Esophagus muscularis mucosa (tissue), 4 donors: ENCODE measurements at regions not wholly inside any gene's neighbourhood (a gene's known extent, or its start where the extent isn't known, plus 50 kb on each side); places are given as distances from the start of the nearest gene placed in this dataset.

Source experiments
- DNase-seq: peaks from one replicate; pipeline ENCODE4 v3.0.0-alpha.2; 2017; ENCODE audit errors: extremely low spot score
- H3K27ac ChIP-seq, 4 donors: fragments of 200-600 bp; sonication (generic); replicated peaks in 1 of 4; 1 replicate in 3 of 4; 2 replicates in 1 of 4; pipeline ENCODE4 v1.5.1; 2016 to 2019; ENCODE audit warnings: mild to moderate bottlenecking in 1 of 4
- H3K27me3 ChIP-seq, 4 donors: fragments of 200-600 bp; sonication (generic); one replicate each; pipeline versions ENCODE4 v1.5.1 to v1.6.0; 2016 to 2019
- H3K36me3 ChIP-seq, 4 donors: fragments of 200-600 bp; sonication (generic); one replicate each; pipeline ENCODE4 v1.5.1; 2016 to 2019
- H3K4me1 ChIP-seq, 4 donors: fragments of 200-600 bp; sonication (generic); one replicate each; pipeline ENCODE4 v1.5.1; 2016 to 2019
- H3K4me3 ChIP-seq, 4 donors: fragments of 200-600 bp; sonication (generic); 1 replicate in 2 of 4; 2 replicates in 2 of 4; pipeline ENCODE4 v1.5.1; 2016 to 2019; ENCODE audit warnings: mild to moderate bottlenecking in 4 of 4, moderate library complexity in 1 of 4
- H3K9me3 ChIP-seq, 4 donors: fragments of 200-600 bp; sonication (generic); 1 replicate in 3 of 4; 2 replicates in 1 of 4; pipeline ENCODE4 v1.5.1; 2016 to 2019
- CTCF ChIP-seq, 3 experiments: fragments of 200-600 bp in 2 of 3; fragments of 450-650 bp in 1 of 3; sonication (generic) in 2 of 3; IDR thresholded peaks; one replicate each; pipeline ENCODE4 v1.5.1; 2017 to 2019; ENCODE audit warnings: antibody characterized with exemption in 3 of 3, mild to moderate bottlenecking in 2 of 3, moderate library complexity in 1 of 3
- EP300 ChIP-seq: sonication (generic); formaldehyde crosslinking; IDR thresholded peaks from one replicate; pipeline ENCODE4 v1.6.1; 2017; ENCODE audit warnings: antibody characterized with exemption
- POLR2A ChIP-seq: fragments of 450-650 bp; IDR thresholded peaks from one replicate; pipeline ENCODE4 v1.6.1; 2017; ENCODE audit warnings: antibody characterized with exemption, moderate library complexity, mild to moderate bottlenecking, low read depth
- POLR2AphosphoS5 ChIP-seq, 2 donors: sonication (generic); formaldehyde crosslinking; IDR thresholded peaks; one replicate each; pipeline ENCODE4 v1.6.1; 2017; ENCODE audit warnings: antibody characterized with exemption in 2 of 2
- WGBS: methylation state at CpG from one replicate; pipeline ENCODE4 v1.1.5; 2018; 5-methylcytosine and 5-hydroxymethylcytosine counted together
- intact Hi-C: fragments of 100-400 bp; cut with DNase I; formaldehyde crosslinking; loops from one replicate; pipeline ENCODE4 v1.15.1; 2023

DNA sequence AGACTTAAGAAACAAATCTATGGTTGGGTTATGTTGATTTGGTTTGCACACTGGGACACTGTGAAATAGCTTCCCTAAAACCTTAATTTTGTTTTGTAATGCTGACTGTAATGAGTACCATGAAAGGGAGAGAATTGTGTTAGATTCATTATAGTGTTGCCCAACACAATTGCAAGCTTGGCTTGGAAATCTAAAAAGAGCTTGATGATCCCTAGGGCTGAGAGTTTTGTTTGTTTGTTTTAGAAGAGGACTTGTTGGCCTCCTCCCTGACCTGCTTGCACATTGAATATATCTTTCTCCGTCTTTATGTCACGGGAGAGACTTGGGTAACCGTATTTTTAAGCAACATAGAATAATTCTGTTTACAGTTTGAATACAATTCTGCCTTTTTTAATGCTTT lies 410.1 kb downstream of the ARL4A start:
- DNase-seq: no peak
- H3K27ac ChIP-seq: no peak overlapping the region
- H3K9me3 ChIP-seq: no peaks in the 10 kb centered on the region
- peaks cover 0 to 4% (median 0%) of the 10 kb centered on the region in 4 donors for H3K4me1 ChIP-seq
- intact Hi-C loops: no loop called here
- no peaks in the 10 kb centered on the region for H3K36me3 ChIP-seq
- H3K27me3 ChIP-seq: no peaks in the 10 kb centered on the region
- WGBS: 57% methylated on average over 3 of the region's 3 CpGs
- no peak overlapping the region for H3K4me3 ChIP-seq
- TF ChIP-seq POLR2AphosphoS5 (IDR thresholded peaks at IDR 0.05) (no peak), CTCF (IDR thresholded peaks at IDR 0.05) (no peak), EP300 (no peak), POLR2A (no peak)

DNA sequence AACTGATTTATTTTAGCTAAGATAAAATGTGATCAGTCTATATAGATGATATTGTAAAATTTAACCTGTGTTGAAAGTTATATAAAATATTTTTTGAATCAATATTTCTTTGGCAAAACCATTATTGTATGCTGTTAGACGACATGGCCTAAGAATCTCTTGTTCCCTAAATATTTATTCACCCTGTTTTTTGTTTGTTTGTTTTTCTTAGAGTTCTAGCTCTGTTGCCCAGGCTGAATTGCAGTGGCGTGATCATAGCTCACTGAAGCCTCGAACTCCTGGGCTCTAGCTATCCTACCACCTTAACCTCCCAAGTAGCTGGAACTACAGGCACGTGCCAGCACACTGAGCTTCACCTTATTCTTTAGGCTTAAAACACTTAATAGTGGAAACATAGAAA lies 410.7 kb downstream of the ARL4A start:
- no peak for TF ChIP-seq EP300
- no peak for TF ChIP-seq CTCF (IDR thresholded peaks at IDR 0.05)
- no peak for TF ChIP-seq POLR2A
- no peak for TF ChIP-seq POLR2AphosphoS5 (IDR thresholded peaks at IDR 0.05)
- intact Hi-C loops: no loop called here
- Histone ChIP-seq H3K27me3 (no peaks in the 10 kb centered on the region), H3K4me3 (no peak overlapping the region), H3K27ac (no peak overlapping the region), H3K9me3 (no peaks in the 10 kb centered on the region), H3K4me1 (no peaks in the 10 kb centered on the region), H3K36me3 (no peaks in the 10 kb centered on the region)
- DNase-seq: no peak
- WGBS: 76% methylated on average over 4 of the region's 4 CpGs

GRCh38 chr7:13099154-13099795 lies 411.8 kb downstream of the ARL4A start:
- Histone ChIP-seq H3K4me1 (no peaks in the 10 kb centered on the region), H3K4me3 (no peak overlapping the region), H3K36me3 (no peaks in the 10 kb centered on the region), H3K27me3 (no peaks in the 10 kb centered on the region), H3K27ac (no peak overlapping the region), H3K9me3 (no peaks in the 10 kb centered on the region)
- TF ChIP-seq CTCF (IDR thresholded peaks at IDR 0.05) (no peak), EP300 (no peak)
- DNase-seq: no peak
- 60% methylated on average over 5 of the region's 5 CpGs for whole genome bisulfite sequencing
- intact Hi-C loops: no loop called here

- Histone ChIP-seq H3K4me3 (no peak overlapping the region), H3K36me3 (no peaks in the 10 kb centered on the region), H3K27ac (no peak overlapping the region), H3K9me3 (no peaks in the 10 kb centered on the region), H3K27me3 (no peaks in the 10 kb centered on the region), H3K4me1 (no peaks in the 10 kb centered on the region)
- WGBS: 73% methylated on average over 1 of the region's 1 CpG
- no peak for DNase-seq
- no peak for TF ChIP-seq POLR2A
- no peak for TF ChIP-seq EP300
- no peak for TF ChIP-seq POLR2AphosphoS5 (IDR thresholded peaks at IDR 0.05)
- no peak for TF ChIP-seq CTCF (IDR thresholded peaks at IDR 0.05)
- intact Hi-C loops: no loop called here
Observed at GRCh38 chr7:13104128-13104527, 416.7 kb downstream of the ARL4A start.

DNA sequence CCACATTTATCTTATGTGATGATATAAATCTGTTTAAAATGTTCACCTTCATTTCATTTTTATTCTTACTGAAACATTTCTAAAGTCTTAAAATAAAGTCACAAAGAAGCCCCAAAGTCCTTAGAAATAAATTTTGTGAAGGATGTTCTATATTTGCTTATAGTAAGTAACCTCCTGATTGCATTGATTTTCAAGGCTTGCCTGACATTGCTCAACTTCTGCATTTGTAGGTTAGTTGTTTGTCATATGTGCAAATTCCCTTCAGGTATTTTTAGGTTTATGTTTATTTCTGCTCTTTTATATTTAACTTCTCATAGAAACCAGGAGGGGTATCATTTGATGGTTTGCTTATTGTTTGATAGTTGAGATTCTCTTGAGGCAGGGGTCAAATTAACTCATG lies 417.8 kb downstream of the ARL4A start:
- no peak for DNase-seq
- intact Hi-C loops: no loop called here
- no peak overlapping the region for H3K4me3 ChIP-seq

More for the DNA sequence above, 417.8 kb downstream of the ARL4A start:
- no peaks in the 10 kb centered on the region for H3K27me3 ChIP-seq
- no peaks in the 10 kb centered on the region for H3K36me3 ChIP-seq
- H3K27ac ChIP-seq: no peak overlapping the region
- TF ChIP-seq CTCF (IDR thresholded peaks at IDR 0.05): no peak
- TF ChIP-seq POLR2AphosphoS5 (IDR thresholded peaks at IDR 0.05): no peak
- no peak for TF ChIP-seq POLR2A
- TF ChIP-seq EP300: no peak
- H3K4me1 ChIP-seq: no peaks in the 10 kb centered on the region
- no peaks in the 10 kb centered on the region for H3K9me3 ChIP-seq
